ENCODE measurements at regions not wholly inside any gene's neighbourhood (a gene's known extent, or its start where the extent isn't known, plus 50 kb on each side); places are given as distances from the start of the nearest gene placed in this dataset.

GRCh38 chr10:89829262-89829886 lies 128.0 kb downstream of the KIF20B start:
- no peak for DNase-seq
- Histone ChIP-seq H3K36me3 (ENCODE audit: control insufficient read depth in 2 of 3, insufficient read depth in 3 of 3, low read length in 3 of 3) (no peaks in the 10 kb centered on the region), H3K4me1 (ENCODE audit: control insufficient read depth in 2 of 3, insufficient read depth in 2 of 3, low read depth in 1 of 3, low read length in 3 of 3) (no peaks in the 10 kb centered on the region), H3K27me3 (ENCODE audit: control insufficient read depth, insufficient read depth, low read length) (no peaks in the 10 kb centered on the region), H3K9me3 (ENCODE audit: control insufficient read depth in 2 of 3, insufficient read depth in 1 of 3, low read length in 3 of 3) (no peaks in the 10 kb centered on the region), H3K9ac (ENCODE audit: low read length in 3 of 3) (no peak overlapping the region), H3K27ac (ENCODE audit: low read depth in 2 of 2, low read length in 2 of 2) (no peak overlapping the region), H3K4me3 (ENCODE audit: low read length in 3 of 3) (no peak overlapping the region)
- intact Hi-C loops (cut with DNase I), result no loop called here
- TF ChIP-seq CTCF (IDR thresholded peaks at IDR 0.05; ENCODE audit: borderline replicate concordance, extremely low read depth, insufficient read depth), result no peak
- FAIRE-seq, result no peak

GRCh38 chr10:89829887-89830269 lies 128.5 kb downstream of the KIF20B start:
- no peak overlapping the region for H3K9ac ChIP-seq (ENCODE audit: low read length in 3 of 3)
- TF ChIP-seq CTCF (IDR thresholded peaks at IDR 0.05; ENCODE audit: borderline replicate concordance, extremely low read depth, insufficient read depth), result no peak
- no peak overlapping the region for H3K27ac ChIP-seq (ENCODE audit: low read depth in 2 of 2, low read length in 2 of 2)
- H3K4me1 ChIP-seq (ENCODE audit: control insufficient read depth in 2 of 3, insufficient read depth in 2 of 3, low read depth in 1 of 3, low read length in 3 of 3), result no peaks in the 10 kb centered on the region
- intact Hi-C loops (cut with DNase I), result no loop called here
- H3K36me3 ChIP-seq (ENCODE audit: control insufficient read depth in 2 of 3, insufficient read depth in 3 of 3, low read length in 3 of 3), result no peaks in the 10 kb centered on the region
- no peaks in the 10 kb centered on the region for H3K27me3 ChIP-seq (ENCODE audit: control insufficient read depth, insufficient read depth, low read length)
- H3K9me3 ChIP-seq (ENCODE audit: control insufficient read depth in 2 of 3, insufficient read depth in 1 of 3, low read length in 3 of 3), result no peaks in the 10 kb centered on the region
- H3K4me3 ChIP-seq (ENCODE audit: low read length in 3 of 3), result no peak overlapping the region
- FAIRE-seq (no peak), DNase-seq (no peak)

- intact Hi-C loops (cut with DNase I), result no loop called here
- no peak for FAIRE-seq
Measured at GRCh38 chr10:89830624-89831023, 129.2 kb downstream of the KIF20B start.

More at GRCh38 chr10:89830624-89831023, 129.2 kb downstream of the KIF20B start:
- no peak for TF ChIP-seq CTCF (IDR thresholded peaks at IDR 0.05; ENCODE audit: borderline replicate concordance, extremely low read depth, insufficient read depth)
- Histone ChIP-seq H3K9me3 (ENCODE audit: control insufficient read depth in 2 of 3, insufficient read depth in 1 of 3, low read length in 3 of 3) (no peaks in the 10 kb centered on the region), H3K27ac (ENCODE audit: low read depth in 2 of 2, low read length in 2 of 2) (no peak overlapping the region), H3K4me3 (ENCODE audit: low read length in 3 of 3) (no peak overlapping the region), H3K36me3 (ENCODE audit: control insufficient read depth in 2 of 3, insufficient read depth in 3 of 3, low read length in 3 of 3) (no peaks in the 10 kb centered on the region), H3K4me1 (ENCODE audit: control insufficient read depth in 2 of 3, insufficient read depth in 2 of 3, low read depth in 1 of 3, low read length in 3 of 3) (no peaks in the 10 kb centered on the region), H3K27me3 (ENCODE audit: control insufficient read depth, insufficient read depth, low read length) (no peaks in the 10 kb centered on the region), H3K9ac (ENCODE audit: low read length in 3 of 3) (no peak overlapping the region)
- DNase-seq, result no peak

Data from kidney (tissue), 13 donors.